ENCODE measurements at regions not wholly inside any gene's neighbourhood (a gene's known extent, or its start where the extent isn't known, plus 50 kb on each side); places are given as distances from the start of the nearest gene placed in this dataset.

DNA sequence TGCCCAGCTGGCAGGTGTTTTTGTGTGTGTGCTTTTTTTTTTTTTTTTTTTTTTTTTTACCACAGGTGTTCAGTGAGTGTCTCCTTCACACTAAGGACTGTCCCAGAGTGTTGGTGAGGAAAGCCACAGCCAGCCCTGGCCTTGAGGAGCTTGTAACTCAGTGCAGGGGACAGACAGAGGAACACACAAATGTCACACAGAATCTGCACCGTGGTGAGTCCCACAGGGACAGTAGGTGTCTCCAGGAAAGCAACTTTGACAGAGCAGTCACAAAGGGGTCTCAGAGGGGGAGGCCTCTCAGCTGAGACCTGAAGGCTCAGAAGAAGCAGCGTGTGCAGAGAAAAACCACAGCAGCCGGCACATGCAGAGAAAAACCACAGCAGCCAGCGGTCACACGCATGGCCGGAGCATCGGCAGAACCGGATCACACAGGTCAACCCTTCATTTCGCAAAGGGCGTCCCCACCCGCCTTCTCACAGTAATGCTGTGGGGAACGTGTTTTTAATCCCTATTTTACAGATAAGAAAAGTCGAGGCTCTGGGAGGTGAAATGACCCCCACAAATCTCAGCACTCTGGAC lies 101.7 kb upstream of the PRR5 start:
- TF ChIP-seq, protein P1, sequence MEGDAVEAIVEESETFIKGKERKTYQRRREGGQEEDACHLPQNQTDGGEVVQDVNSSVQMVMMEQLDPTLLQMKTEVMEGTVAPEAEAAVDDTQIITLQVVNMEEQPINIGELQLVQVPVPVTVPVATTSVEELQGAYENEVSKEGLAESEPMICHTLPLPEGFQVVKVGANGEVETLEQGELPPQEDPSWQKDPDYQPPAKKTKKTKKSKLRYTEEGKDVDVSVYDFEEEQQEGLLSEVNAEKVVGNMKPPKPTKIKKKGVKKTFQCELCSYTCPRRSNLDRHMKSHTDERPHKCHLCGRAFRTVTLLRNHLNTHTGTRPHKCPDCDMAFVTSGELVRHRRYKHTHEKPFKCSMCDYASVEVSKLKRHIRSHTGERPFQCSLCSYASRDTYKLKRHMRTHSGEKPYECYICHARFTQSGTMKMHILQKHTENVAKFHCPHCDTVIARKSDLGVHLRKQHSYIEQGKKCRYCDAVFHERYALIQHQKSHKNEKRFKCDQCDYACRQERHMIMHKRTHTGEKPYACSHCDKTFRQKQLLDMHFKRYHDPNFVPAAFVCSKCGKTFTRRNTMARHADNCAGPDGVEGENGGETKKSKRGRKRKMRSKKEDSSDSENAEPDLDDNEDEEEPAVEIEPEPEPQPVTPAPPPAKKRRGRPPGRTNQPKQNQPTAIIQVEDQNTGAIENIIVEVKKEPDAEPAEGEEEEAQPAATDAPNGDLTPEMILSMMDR (conservative IDR thresholded peaks at IDR 0.05; ENCODE audit: low read depth, low read length), result no peak
- TF ChIP-seq BHLHE40 (IDR thresholded peaks at IDR 0.05; ENCODE audit: low read depth, low read length) (no peak), CHD1 (IDR thresholded peaks at IDR 0.05; ENCODE audit: low read depth, low read length) (no peak), MXI1 (IDR thresholded peaks at IDR 0.05; ENCODE audit: borderline replicate concordance, low read depth, low read length) (no peak), RCOR1 (IDR thresholded peaks at IDR 0.05; ENCODE audit: insufficient replicate concordance, low read length) (no peak), RFX5 (IDR thresholded peaks at IDR 0.05; ENCODE audit: low read depth, low read length) (no peak), RAD21 (IDR thresholded peaks at IDR 0.05; ENCODE audit: low read length) (no peak), MAZ (IDR thresholded peaks at IDR 0.05; ENCODE audit: borderline replicate concordance, low read depth, low read length) (no peak), FOS (IDR thresholded peaks at IDR 0.05; ENCODE audit: low read depth, low read length) (no peak), CEBPB (IDR thresholded peaks at IDR 0.05; ENCODE audit: low read depth, low read length) (no peak), POLR2A (IDR thresholded peaks at IDR 0.05; ENCODE audit: low read depth, low read length) (no peak)
- TF ChIP-seq, protein P2, sequence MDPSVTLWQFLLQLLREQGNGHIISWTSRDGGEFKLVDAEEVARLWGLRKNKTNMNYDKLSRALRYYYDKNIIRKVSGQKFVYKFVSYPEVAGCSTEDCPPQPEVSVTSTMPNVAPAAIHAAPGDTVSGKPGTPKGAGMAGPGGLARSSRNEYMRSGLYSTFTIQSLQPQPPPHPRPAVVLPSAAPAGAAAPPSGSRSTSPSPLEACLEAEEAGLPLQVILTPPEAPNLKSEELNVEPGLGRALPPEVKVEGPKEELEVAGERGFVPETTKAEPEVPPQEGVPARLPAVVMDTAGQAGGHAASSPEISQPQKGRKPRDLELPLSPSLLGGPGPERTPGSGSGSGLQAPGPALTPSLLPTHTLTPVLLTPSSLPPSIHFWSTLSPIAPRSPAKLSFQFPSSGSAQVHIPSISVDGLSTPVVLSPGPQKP (IDR thresholded peaks at IDR 0.05; ENCODE audit: borderline replicate concordance, low read depth, low read length), result no peak
- BruUV-seq (replicated peaks), result no TSS peak
- no peak for DNase-seq
- no peak for ATAC-seq (ENCODE audit: low read depth)
- Histone ChIP-seq H3K14ac (replicated peaks; ENCODE audit: low read depth, low read length) (no peak overlapping the region), H3K27ac (ENCODE audit: insufficient read depth, low read length) (no peak overlapping the region), H2AK9ac (replicated peaks; ENCODE audit: low read depth, low read length, poor library complexity) (no peak overlapping the region), H3K56ac (ENCODE audit: extremely low read depth, insufficient read depth, low read length) (no peak overlapping the region), H2BK120ac (ENCODE audit: low read depth, low read length) (no peak overlapping the region), H4K8ac (ENCODE audit: low read depth in 2 of 2, low read length in 2 of 2) (no peak overlapping the region), H3K36me3 (ENCODE audit: control insufficient read depth, insufficient read depth, low read length) (no peaks in the 10 kb centered on the region), H2AFZ (replicated peaks; ENCODE audit: low read length, poor library complexity) (no peak overlapping the region), H3K9ac (ENCODE audit: low read depth, low read length) (no peak overlapping the region), H3K27me3 (ENCODE audit: control insufficient read depth, insufficient read depth, low read length) (peaks cover 2% of the 10 kb centered on the region; the same call in 1 of the 2 replicates), H3K23ac (ENCODE audit: low read depth, low read length) (no peak overlapping the region), H3K18ac (ENCODE audit: low read depth, low read length) (no peak overlapping the region), H3K9me1 (ENCODE audit: insufficient read depth, low read length) (peaks cover 6% of the 10 kb centered on the region), H4K91ac (ENCODE audit: insufficient read depth, low read depth, low read length) (no peak overlapping the region), H2BK20ac (ENCODE audit: low read depth, low read length) (no peak overlapping the region), H2BK5ac (ENCODE audit: low read depth, low read length, poor library complexity, severe bottlenecking) (no peak overlapping the region), H3K4me2 (ENCODE audit: low read depth, low read length) (no peak overlapping the region), H4K5ac (ENCODE audit: low read depth, low read length) (no peak overlapping the region), H3K4ac (ENCODE audit: low read depth, low read length) (no peak overlapping the region; the same call in 1 of the 2 replicates), H3K9me3 (ENCODE audit: control insufficient read depth, insufficient read depth, low read length) (no peaks in the 10 kb centered on the region), H2BK15ac (ENCODE audit: low read depth, low read length) (no peak overlapping the region), H2AK5ac (ENCODE audit: low read depth, low read length) (no peak overlapping the region), H3K79me1 (ENCODE audit: low read depth in 1 of 2, low read length in 2 of 2) (no peaks in the 10 kb centered on the region), H3K4me1 (ENCODE audit: control insufficient read depth, insufficient read depth, low read length) (peaks cover 1% of the 10 kb centered on the region; the same call in 1 of the 2 replicates), H4K20me1 (ENCODE audit: insufficient read depth, low read length) (no peaks in the 10 kb centered on the region), H3K4me3 (ENCODE audit: insufficient read depth, low read depth, low read length) (no peak overlapping the region)
- CTCF ChIA-PET, result interaction anchor here (0.6 kb wide), 1 partner anchor 607 kb away, joined by 5 read pairs; no protein-coding TSS in a partner anchor
- 100% methylated on average over 2 of the region's 13 CpGs; no CpG with 5 or more reads in 1 of the 2 experiments for WGBS, 2 experiments (ENCODE audit: extremely low coverage in 2 of 2, insufficient read length in 1 of 2)
- intact Hi-C loops (cut with micrococcal nuclease) (no loop called here), in situ Hi-C loops (cut with MboI; ENCODE audit: low sequenced_read_pairs) (no loop called here), dilution Hi-C loops (cut with HindIII; ENCODE audit: low sequenced_read_pairs, unreplicated experiment) (no loop called here)
- POLR2A ChIA-PET (ENCODE audit: unreplicated experiment), result no interaction called here
